C4-2B (cell line): ENCODE measurements at regions not wholly inside any gene's neighbourhood (a gene's known extent, or its start where the extent isn't known, plus 50 kb on each side); places are given as distances from the start of the nearest gene placed in this dataset.

Experiments used
- ZFX ChIP-seq: fragments of 450-650 bp; IDR thresholded peaks from 2 replicates; pipeline ENCODE4 v1.6.1; 2017
- TF ChIP-seq, protein P1 (sequence below): fragments of 450-650 bp; conservative IDR thresholded peaks from 2 replicates; pipeline ENCODE4 v1.5.1; 2017; ENCODE audit warnings: mild to moderate bottlenecking

GRCh38 chr12:94710933-94711332 is 60.6 kb upstream of the TMCC3 start:
- TF ChIP-seq, protein P1, sequence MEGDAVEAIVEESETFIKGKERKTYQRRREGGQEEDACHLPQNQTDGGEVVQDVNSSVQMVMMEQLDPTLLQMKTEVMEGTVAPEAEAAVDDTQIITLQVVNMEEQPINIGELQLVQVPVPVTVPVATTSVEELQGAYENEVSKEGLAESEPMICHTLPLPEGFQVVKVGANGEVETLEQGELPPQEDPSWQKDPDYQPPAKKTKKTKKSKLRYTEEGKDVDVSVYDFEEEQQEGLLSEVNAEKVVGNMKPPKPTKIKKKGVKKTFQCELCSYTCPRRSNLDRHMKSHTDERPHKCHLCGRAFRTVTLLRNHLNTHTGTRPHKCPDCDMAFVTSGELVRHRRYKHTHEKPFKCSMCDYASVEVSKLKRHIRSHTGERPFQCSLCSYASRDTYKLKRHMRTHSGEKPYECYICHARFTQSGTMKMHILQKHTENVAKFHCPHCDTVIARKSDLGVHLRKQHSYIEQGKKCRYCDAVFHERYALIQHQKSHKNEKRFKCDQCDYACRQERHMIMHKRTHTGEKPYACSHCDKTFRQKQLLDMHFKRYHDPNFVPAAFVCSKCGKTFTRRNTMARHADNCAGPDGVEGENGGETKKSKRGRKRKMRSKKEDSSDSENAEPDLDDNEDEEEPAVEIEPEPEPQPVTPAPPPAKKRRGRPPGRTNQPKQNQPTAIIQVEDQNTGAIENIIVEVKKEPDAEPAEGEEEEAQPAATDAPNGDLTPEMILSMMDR: peak; percentile 41
- no peak for TF ChIP-seq ZFX
